ENCODE measurements at regions not wholly inside any gene's neighbourhood (a gene's known extent, or its start where the extent isn't known, plus 50 kb on each side); places are given as distances from the start of the nearest gene placed in this dataset.

DNA sequence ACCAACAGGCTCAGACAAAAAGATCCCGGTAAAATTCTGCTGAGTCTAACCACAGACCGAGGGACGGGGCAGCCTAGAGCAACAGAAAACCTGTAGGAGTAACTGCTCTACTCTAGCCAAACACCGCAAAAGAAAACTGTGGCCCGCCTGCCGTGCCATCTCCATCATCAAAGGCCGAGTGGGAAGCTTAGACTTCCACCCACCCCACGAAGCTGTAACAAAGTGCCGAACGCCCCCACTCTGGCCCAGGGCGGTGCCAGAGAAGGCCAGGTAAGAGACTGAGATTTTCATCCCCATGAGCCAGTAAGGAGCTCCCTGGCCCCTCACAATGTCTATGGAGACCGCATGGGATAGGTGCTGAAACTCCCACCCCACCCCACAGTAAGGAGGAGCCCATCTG is 231.9 kb upstream of the COX10 start:
- POLR2A ChIA-PET, result no interaction called here
- CTCF ChIA-PET, result no interaction called here
- H3K4me1 Mint-ChIP-seq, result peaks cover 2% of the 10 kb centered on the region
- no peak for ATAC-seq (ENCODE audit: low read depth)
- Histone ChIP-seq H3K9me3 (ENCODE audit: control extremely low read depth in 1 of 3, control insufficient read depth in 2 of 3, insufficient read depth in 1 of 3, low read length in 2 of 3) (no peaks in the 10 kb centered on the region), H3K4me2 (replicated peaks; ENCODE audit: low read depth, low read length, poor library complexity, severe bottlenecking) (no peak overlapping the region), H3K36me3 (replicated peaks in 1 of 2; ENCODE audit: control extremely low read depth in 1 of 2, control insufficient read depth in 1 of 2, extremely low read depth in 1 of 2, insufficient read depth in 2 of 2, low read length in 1 of 2) (no peaks in the 10 kb centered on the region), H3K79me2 (ENCODE audit: control insufficient read depth, insufficient read depth, low read length) (no peaks in the 10 kb centered on the region), H3K9ac (ENCODE audit: low read length) (no peak overlapping the region), H3K4me1 (ENCODE audit: control insufficient read depth in 2 of 2, insufficient read depth in 2 of 2, low read length in 2 of 2) (no peaks in the 10 kb centered on the region), H2AFZ (ENCODE audit: insufficient read depth, low read depth, low read length, poor library complexity, severe bottlenecking) (no peak overlapping the region), H4K20me1 (ENCODE audit: control insufficient read depth, insufficient read depth, low read length, poor library complexity, severe bottlenecking) (no peaks in the 10 kb centered on the region), H3K27me3 (replicated peaks in 1 of 4; ENCODE audit: control extremely low read depth in 1 of 4, control insufficient read depth in 3 of 4, insufficient read depth in 4 of 4, low read length in 3 of 4) (no peaks in the 10 kb centered on the region), H3K4me3 (ENCODE audit: control extremely low read depth in 1 of 5, extremely low read depth in 1 of 5, insufficient read depth in 1 of 5, low read depth in 2 of 5, low read length in 4 of 5) (no peak overlapping the region), H3K27ac (ENCODE audit: low read length in 2 of 2) (no peak overlapping the region)
- no peak overlapping the region for H3K27ac Mint-ChIP-seq
- TF ChIP-seq EZH2 (IDR thresholded peaks at IDR 0.05; ENCODE audit: borderline replicate concordance, insufficient read depth, low read depth, low read length, poor library complexity, severe bottlenecking), result no peak
- TF ChIP-seq, protein P1, sequence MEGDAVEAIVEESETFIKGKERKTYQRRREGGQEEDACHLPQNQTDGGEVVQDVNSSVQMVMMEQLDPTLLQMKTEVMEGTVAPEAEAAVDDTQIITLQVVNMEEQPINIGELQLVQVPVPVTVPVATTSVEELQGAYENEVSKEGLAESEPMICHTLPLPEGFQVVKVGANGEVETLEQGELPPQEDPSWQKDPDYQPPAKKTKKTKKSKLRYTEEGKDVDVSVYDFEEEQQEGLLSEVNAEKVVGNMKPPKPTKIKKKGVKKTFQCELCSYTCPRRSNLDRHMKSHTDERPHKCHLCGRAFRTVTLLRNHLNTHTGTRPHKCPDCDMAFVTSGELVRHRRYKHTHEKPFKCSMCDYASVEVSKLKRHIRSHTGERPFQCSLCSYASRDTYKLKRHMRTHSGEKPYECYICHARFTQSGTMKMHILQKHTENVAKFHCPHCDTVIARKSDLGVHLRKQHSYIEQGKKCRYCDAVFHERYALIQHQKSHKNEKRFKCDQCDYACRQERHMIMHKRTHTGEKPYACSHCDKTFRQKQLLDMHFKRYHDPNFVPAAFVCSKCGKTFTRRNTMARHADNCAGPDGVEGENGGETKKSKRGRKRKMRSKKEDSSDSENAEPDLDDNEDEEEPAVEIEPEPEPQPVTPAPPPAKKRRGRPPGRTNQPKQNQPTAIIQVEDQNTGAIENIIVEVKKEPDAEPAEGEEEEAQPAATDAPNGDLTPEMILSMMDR (IDR thresholded peaks at IDR 0.05), result no peak
- H3K9me3 Mint-ChIP-seq (ENCODE audit: insufficient read depth), result peaks cover 1% of the 10 kb centered on the region
- 91% methylated on average over 12 of the region's 12 CpGs for WGBS (ENCODE audit: insufficient coverage)
- H3K27me3 Mint-ChIP-seq, result no peaks in the 10 kb centered on the region
- intact Hi-C loops (cut with micrococcal nuclease), result no loop called here
- DNase-seq, result no peak
- H3K4me3 Mint-ChIP-seq, result no peak overlapping the region

DNA sequence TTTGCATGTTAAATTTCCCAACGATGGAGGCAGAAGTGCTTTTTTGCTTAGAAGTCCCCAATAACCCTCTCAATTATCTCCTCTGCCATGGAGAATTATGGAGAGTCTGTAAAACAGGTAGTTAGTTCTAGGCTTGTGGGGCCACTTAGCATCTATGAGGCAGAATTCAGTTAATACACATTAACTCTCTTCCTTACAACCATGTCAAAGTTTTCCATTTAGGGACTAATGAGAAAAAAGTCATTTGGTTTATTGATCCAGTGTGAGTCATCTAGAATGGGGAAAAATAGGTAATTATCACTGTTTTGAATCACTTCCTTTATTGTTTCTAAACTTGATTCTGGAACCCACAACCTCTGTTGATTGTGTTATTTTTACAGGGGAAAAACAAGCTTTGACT is 229.1 kb upstream of the COX10 start:
- no peaks in the 10 kb centered on the region for H3K36me3 ChIP-seq (replicated peaks in 1 of 2; ENCODE audit: control extremely low read depth in 1 of 2, control insufficient read depth in 1 of 2, extremely low read depth in 1 of 2, insufficient read depth in 2 of 2, low read length in 1 of 2)
- no peaks in the 10 kb centered on the region for H3K9me3 ChIP-seq (ENCODE audit: control extremely low read depth in 1 of 3, control insufficient read depth in 2 of 3, insufficient read depth in 1 of 3, low read length in 2 of 3)
- no peaks in the 10 kb centered on the region for H3K27me3 ChIP-seq (replicated peaks in 1 of 4; ENCODE audit: control extremely low read depth in 1 of 4, control insufficient read depth in 3 of 4, insufficient read depth in 4 of 4, low read length in 3 of 4)
- H3K4me3 ChIP-seq (ENCODE audit: control extremely low read depth in 1 of 5, extremely low read depth in 1 of 5, insufficient read depth in 1 of 5, low read depth in 2 of 5, low read length in 4 of 5), result no peak overlapping the region
- no peaks in the 10 kb centered on the region for H3K4me1 ChIP-seq (ENCODE audit: control insufficient read depth in 2 of 2, insufficient read depth in 2 of 2, low read length in 2 of 2)
- no peak overlapping the region for H3K4me2 ChIP-seq (replicated peaks; ENCODE audit: low read depth, low read length, poor library complexity, severe bottlenecking)
- no peak overlapping the region for H3K27ac ChIP-seq (ENCODE audit: low read length in 2 of 2)
- ChIA-PET CTCF (no interaction called here), POLR2A (no interaction called here)
- H3K9me3 Mint-ChIP-seq (ENCODE audit: insufficient read depth), result no peaks in the 10 kb centered on the region
- no peak overlapping the region for H2AFZ ChIP-seq (ENCODE audit: insufficient read depth, low read depth, low read length, poor library complexity, severe bottlenecking)
- H3K27me3 Mint-ChIP-seq, result no peaks in the 10 kb centered on the region
- ATAC-seq (ENCODE audit: low read depth), result no peak
- H4K20me1 ChIP-seq (ENCODE audit: control insufficient read depth, insufficient read depth, low read length, poor library complexity, severe bottlenecking), result no peaks in the 10 kb centered on the region
- WGBS (ENCODE audit: insufficient coverage), result no CpG with 5 or more reads among the region's 1 CpG
- H3K4me3 Mint-ChIP-seq, result no peak overlapping the region
- no peak overlapping the region for H3K27ac Mint-ChIP-seq
- TF ChIP-seq EZH2 (IDR thresholded peaks at IDR 0.05; ENCODE audit: borderline replicate concordance, insufficient read depth, low read depth, low read length, poor library complexity, severe bottlenecking), result no peak
- TF ChIP-seq, protein P1 (IDR thresholded peaks at IDR 0.05), result no peak
- intact Hi-C loops (cut with micrococcal nuclease), result no loop called here
- H3K79me2 ChIP-seq (ENCODE audit: control insufficient read depth, insufficient read depth, low read length), result no peaks in the 10 kb centered on the region
- no peak overlapping the region for H3K9ac ChIP-seq (ENCODE audit: low read length)
- no peak for DNase-seq
- peaks cover 2% of the 10 kb centered on the region for H3K4me1 Mint-ChIP-seq

Measured in B cell (primary cell).